ENCODE measurements at regions not wholly inside any gene's neighbourhood (a gene's known extent, or its start where the extent isn't known, plus 50 kb on each side); places are given as distances from the start of the nearest gene placed in this dataset.

DNA sequence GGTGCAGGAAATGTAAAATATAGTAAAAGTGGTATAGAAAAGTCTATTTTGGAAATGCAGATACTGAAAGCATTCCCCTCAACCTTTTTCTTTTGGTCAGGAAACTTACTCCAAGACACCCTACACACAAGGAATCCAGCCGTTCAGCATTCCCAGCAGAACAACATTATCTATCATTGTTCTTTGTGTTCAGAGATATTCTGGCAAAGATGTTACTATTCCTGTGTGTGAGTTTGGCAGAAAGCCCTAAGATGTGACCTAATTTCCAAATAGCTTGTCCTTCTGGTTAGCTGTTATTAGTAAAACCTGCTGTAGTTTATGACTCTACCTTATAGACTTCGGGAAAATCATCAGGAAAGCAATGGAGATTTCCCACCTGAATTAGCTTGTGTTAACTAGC, 78.1 kb upstream of the PELI1 start:
- DNase-seq: no peak

DNA sequence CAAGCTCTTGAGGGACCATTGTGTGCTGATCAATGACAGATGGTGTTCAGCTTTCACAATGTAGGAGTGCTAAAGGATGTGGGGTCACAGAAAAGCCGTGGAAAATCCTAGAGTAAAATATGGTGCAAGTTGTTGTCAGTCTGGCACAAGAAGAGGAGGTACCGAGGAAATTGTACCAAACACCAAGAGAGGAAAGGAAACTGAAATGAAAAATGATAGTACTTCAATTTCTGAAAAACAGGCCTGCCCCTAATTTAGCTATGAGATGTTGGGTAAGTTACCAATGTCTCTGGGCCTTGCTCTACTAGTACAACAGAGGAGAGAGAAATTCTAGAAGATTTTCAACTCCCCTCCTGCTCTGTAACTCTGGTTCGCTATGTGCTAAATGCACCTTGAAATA, 78.8 kb upstream of the PELI1 start:
- no peak for DNase-seq

DNA sequence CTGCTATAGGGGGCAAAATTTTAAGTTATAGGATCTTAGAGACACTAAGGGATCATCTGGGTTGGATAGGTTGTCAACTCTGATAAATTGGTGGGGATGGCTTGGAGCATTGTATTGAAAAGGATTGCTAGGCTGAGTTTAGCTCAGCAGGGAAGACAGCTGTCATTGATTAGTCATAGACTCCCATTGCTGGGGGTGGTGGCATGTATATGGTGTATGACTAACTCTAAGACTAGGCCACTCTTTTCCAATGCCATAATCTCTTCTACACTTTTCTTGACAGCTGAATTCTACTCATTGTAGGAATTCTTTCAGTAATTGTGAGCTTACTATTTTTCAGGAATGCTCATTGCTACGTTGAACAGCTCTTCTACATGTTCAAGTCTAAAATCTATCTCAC, 81.3 kb upstream of the PELI1 start:
- DNase-seq: no peak

GRCh38 chr2:64226611-64227010, 82.4 kb upstream of the PELI1 start:
- no peak for DNase-seq

DNA sequence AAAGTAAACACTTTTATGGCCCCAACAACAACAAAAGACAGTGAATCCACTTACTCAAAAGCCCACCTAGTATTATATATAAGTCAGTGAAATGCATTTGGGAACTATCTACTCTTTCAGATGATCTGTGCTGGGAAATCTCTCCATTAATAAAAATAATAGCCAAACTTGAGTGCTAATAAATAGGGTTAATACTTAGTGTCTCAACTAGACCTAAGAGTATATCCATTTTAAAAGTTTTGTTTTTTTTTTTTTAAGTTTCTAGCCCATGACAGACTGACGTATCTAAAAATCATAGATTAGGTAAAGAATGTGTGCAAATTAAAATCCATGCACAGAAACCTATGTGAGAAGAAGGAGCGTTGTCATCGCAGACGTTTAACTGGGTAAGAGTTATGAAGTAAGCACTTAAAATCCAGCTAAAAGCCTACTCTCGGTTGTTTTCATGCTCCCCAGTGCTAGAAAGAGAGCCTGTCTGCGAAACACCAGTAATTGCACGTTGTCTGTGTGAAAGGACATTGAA, 83.4 kb upstream of the PELI1 start:
- DNase-seq: no peak

DNA sequence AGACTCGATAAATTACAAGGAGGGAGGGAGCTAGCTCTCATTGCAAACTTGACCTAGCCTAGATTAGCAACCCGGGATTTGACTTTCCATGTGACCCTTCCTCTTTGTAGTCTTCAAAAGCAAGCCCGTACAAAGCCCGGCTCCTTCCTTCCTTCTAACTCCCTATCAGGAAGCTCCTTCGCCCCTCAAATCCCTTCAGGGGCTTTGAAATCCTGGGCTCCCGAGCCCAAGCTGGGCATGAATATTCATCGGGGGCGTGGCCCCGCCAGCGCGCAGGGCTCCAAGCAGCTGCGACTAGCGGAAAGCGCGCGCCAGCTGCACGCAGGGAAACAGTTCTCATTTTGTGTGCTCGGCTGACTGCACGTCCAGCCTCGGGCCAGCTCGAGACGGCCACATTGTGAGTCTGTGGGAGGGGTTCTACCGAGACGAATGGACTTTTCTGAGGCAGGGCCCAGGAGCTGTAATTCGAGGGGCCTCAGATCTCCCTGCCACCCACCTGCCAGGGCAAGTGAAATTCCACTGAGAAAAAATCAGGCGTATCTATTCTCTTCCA, 84.0 kb upstream of the PELI1 start:
- DNase-seq: peak; percentile 67

DNA sequence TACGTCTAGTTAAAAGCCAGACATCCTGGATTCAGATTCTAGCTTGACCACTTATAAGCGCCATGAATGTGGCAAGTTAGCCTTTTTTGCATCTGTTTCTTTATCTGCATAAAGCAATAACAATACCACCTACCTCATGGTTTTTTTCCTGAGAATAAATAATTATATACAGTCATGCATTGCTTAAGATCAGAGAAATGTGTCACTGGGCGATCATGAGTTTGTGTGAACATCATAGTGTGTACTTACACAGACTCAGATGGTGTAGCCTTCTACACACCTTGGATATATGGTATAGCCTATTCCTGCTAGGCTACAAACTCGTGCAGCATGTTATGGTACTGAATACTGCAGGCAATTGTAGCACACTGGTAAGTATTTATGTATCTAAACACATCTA, 84.7 kb upstream of the PELI1 start:
- no peak for DNase-seq

DNA sequence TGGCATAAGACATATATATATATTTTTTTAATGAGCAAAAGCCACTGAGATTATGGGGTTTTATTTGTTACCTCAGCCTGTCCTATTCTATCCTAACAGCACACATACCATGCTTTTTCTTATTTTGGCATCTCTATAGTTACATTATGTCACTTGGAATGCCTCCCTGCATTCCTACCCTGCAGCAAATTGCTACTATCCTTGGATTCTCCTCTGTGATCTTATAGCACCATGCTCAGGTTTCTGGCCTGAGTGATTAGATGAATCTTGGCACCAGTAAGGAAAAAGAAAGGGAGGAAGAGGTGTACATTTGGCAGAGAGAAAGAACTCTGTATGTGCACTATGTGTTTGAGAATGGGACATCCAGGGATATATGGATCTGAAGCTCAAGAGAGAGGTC, 86.3 kb upstream of the PELI1 start:
- DNase-seq: no peak

DNA sequence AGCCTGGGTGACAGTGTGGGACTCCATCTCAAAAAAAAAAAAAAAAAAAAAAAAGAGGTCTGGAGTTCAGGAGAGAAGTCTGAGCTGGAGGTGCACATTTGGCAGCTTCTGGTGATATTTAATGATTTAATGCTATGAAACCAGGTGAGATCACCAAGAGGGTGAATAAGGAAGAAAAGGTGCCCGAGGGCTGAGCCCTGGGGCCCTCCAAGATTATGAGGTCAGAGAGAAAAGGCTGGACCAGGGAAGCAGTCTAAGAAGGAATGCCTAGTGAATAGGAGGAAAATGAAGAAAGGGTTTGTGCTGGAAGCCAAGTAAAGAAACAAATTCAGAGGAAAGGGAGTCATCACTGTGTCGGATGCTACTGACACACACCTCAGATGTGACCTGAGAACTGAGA, 88.0 kb upstream of the PELI1 start:
- DNase-seq: no peak

DNA sequence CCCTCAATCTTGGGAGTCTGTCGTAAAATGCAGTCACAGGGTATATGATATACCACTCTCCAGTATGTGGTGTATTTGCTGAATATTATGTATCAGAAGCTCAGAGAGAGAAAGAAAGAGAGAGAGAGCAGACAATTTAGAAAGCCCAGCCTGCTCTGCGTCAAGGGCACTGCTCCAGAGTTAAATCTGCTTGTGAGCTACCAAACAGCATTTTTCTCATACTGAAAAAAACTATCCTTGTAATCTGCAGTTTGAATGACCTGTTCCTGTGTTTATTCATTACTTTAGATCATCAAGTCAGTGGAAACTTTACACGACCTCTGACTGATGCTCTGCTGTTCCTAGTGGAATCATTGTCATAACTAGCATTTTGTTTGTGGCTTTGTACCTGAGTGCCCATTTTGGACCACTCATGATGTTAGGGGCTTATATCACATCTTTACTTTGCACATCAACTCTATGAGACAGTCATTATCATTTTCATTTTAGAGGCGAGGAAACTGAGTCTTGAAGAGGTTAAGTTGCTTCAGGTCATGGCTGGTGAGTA, 89.2 kb upstream of the PELI1 start:
- DNase-seq: no peak

- no peak for DNase-seq
Observed at GRCh38 chr2:64234150-64234549, 89.9 kb upstream of the PELI1 start.

- no peak for DNase-seq
Observed at GRCh38 chr2:64234785-64235184, 90.6 kb upstream of the PELI1 start.

GRCh38 chr2:64237266-64237665, 93.0 kb upstream of the PELI1 start:
- DNase-seq: no peak

GRCh38 chr2:64238799-64239198, 94.6 kb upstream of the PELI1 start:
- DNase-seq: no peak

- no peak for DNase-seq
Observed at GRCh38 chr2:64243081-64244036, 99.1 kb upstream of the PELI1 start.

DNA sequence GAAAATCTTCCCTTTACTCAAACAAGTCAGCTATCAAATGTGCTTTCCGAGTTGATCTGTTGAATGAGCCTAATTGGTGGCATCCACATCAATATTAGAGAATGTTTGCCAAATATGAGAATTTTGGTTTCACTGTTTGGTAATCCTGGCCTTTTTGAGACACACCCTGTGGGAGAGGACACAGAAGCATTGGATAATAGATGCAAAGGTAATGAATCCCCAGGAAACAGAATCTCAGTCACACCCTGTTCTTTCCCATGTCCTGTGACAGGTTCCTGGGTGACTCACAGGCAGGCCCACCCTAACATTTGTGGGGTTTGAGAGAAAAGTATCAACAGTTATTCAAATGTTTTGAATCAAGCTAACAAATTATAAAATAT, 99.8 kb upstream of the PELI1 start:
- no peak for DNase-seq

DNA sequence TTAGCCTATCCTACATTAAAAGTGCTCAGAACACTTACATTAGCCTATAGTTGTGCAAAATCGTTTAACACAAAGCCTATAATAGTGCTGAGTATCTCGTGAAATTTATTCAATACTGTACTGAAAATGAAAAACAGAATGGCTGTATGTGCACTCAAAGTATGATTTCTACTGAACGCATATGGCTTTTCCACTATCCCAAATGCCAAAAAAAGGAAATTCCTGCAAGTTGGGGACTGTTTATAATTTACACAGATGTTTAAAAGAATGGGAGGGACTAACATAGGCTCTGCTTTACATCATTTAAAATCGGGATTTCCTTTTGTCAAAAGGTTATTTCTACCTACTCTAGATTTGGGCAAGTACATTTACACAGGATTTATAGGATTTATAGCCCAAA, 101.4 kb upstream of the PELI1 start:
- DNase-seq: no peak

- DNase-seq: no peak
Observed at GRCh38 chr2:64246962-64247361, 102.7 kb upstream of the PELI1 start.

GRCh38 chr2:64249426-64249825, 105.2 kb upstream of the PELI1 start:
- no peak for DNase-seq

- no peak for DNase-seq
Observed at GRCh38 chr2:64250063-64250462, 105.8 kb upstream of the PELI1 start.

DNA sequence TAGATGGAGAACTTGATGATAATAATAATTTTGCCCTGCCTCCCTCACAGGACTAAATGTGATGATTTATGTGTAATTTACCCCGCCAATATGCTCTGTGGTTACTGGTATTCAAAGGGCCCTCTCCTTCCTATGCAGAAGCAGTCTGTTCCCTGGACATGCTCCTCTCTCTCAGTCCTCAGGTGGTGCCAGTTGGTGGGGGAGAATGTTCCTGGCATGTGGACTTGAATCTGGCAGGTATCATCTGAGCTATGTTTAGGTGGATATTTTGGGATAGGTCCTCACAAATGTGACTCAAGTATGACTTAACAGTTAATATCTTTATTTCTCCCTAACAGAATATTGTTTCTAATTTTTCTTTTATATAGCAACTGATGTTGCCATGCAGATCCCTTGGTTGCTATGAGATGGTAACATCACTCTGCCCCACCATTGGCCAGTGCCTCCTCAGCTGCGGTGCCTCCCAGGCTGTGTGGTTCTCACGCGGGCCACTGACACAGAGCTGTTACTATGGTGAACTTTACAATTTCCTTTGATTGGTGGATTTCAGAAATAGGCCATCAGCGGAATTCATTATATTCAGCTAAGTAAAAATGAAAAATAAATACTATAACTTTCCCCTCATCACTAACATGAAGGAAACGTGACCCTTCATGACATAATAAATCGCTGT, 106.7 kb upstream of the PELI1 start:
- no peak for DNase-seq

DNA sequence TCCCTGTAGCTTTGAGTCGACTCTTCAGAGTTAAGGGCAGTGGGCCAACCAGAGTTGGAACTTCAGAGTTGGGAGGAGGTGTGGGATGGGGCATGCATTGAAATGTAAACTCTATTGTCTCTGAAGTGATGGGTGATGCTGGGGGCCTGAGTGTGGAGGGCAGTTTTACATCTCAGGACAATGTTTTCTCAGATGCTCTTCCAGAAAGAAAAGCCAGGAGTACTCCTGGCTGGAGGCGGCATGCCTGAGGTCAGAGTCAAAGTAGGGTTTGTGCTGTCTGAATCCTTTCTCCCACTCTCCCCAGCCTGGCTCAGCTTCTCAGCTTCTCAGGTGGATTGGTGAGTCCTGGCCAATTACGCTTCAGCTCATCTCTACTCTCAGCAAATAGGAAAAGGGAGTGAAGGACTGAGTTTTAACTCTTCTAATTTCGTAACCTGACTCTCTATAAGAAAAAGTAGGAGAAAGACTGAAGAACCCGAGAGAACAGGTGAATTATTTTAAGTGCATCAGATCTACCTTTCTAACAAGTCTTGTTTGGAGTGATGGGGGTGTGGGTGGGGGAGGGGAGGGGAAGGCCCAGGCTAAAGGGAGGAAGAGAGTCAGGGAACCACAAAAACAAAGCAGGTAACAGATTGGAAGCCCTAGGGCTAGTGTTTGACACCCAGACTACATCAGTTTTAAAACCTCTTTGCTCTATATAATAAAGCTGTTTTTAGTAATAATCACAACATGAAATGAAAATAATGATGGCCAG, 107.5 kb upstream of the PELI1 start:
- no peak for DNase-seq
